Tibial nerve (tissue), 4 donors: ENCODE measurements at regions not wholly inside any gene's neighbourhood (a gene's known extent, or its start where the extent isn't known, plus 50 kb on each side); places are given as distances from the start of the nearest gene placed in this dataset. TPM values are rescaled to one million over a fixed set of nuclear protein-coding genes. Genes with fewer than 3 reads are reported as not detected.

Experiments
- DNase-seq, 2 donors: peaks; one replicate each; pipeline ENCODE4 v3.0.0-alpha.2; 2019; ENCODE audit warnings: low spot score in 2 of 2
- H3K27ac ChIP-seq, 4 donors: fragments of 200-600 bp; sonication (generic) in 3 of 4; one replicate each; pipeline ENCODE4 v1.5.1; 2017 to 2019; ENCODE audit warnings: mild to moderate bottlenecking in 1 of 4
- H3K27me3 ChIP-seq, 2 donors: fragments of 200-600 bp; sonication (generic) in 1 of 2; one replicate each; pipeline versions ENCODE4 v1.5.1 to v1.6.0; 2017 to 2019
- H3K36me3 ChIP-seq, 3 donors: fragments of 200-600 bp; sonication (generic); one replicate each; pipeline ENCODE4 v1.5.1; 2018 to 2019
- H3K4me1 ChIP-seq, 4 donors: fragments of 200-600 bp; sonication (generic) in 3 of 4; one replicate each; pipeline ENCODE4 v1.5.1; 2017 to 2019
- H3K4me3 ChIP-seq, 4 donors: fragments of 200-600 bp; sonication (generic) in 3 of 4; one replicate each; pipeline ENCODE4 v1.5.1; 2017 to 2019; ENCODE audit warnings: mild to moderate bottlenecking in 1 of 4, moderate library complexity in 1 of 4
- H3K9me3 ChIP-seq, 4 donors: fragments of 200-600 bp; sonication (generic) in 3 of 4; one replicate each; pipeline ENCODE4 v1.5.1; 2017 to 2019
- EP300 ChIP-seq, 2 donors: sonication (generic); formaldehyde crosslinking; IDR thresholded peaks; one replicate each; pipeline ENCODE4 v1.6.1; 2017; ENCODE audit warnings: antibody characterized with exemption in 2 of 2, mild to moderate bottlenecking in 1 of 2
- POLR2A ChIP-seq, 2 donors: fragments of 450-650 bp; IDR thresholded peaks; one replicate each; pipeline ENCODE4 v1.6.1; 2017; ENCODE audit warnings: antibody characterized with exemption in 2 of 2, mild to moderate bottlenecking in 2 of 2, moderate library complexity in 2 of 2
- WGBS, 2 donors: methylation state at CpG; one replicate each; pipeline ENCODE4 v1.1.5; 2018; 5-methylcytosine and 5-hydroxymethylcytosine counted together
- small RNA-seq: library from RNA; depleted of rRNA; stranded (forward); fragments of <200 nt; gene quantifications from one replicate; pipeline ENCODE3, GENCODE V24; 2016
- TF ChIP-seq, protein P1 (sequence below), 5 experiments: fragments of 200-600 bp in 3 of 5; fragments of 450-650 bp in 2 of 5; sonication (generic) in 3 of 5; IDR thresholded peaks; one replicate each; pipeline ENCODE4 v1.5.1; 2016 to 2019; ENCODE audit warnings: antibody characterized with exemption in 5 of 5, mild to moderate bottlenecking in 3 of 5, moderate library complexity in 2 of 5

DNA sequence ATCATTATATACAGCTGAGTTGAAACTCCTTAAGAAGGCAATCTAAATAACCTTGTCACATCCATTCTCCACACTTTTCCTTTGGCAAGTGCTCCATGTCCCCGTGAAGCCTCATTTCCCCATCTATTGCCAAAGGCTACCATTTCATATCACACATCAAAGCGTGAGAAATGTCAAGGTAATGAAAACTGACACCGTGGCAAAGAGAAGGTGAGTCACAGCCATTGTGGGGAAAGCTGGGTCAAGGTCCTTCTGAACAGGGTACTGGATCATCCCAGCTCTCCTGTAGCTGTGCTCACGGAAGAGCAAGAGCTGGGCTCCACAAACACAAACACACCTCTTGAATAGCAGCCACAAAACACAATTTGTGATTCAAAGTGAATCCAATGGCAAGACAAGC, 58.2 kb upstream of the REG3G start:
- Histone ChIP-seq H3K4me3 (no peak overlapping the region), H3K36me3 (no peaks in the 10 kb centered on the region), H3K4me1 (no peaks in the 10 kb centered on the region), H3K9me3 (no peaks in the 10 kb centered on the region), H3K27ac (no peak overlapping the region), H3K27me3 (no peaks in the 10 kb centered on the region)
- 58 to 74% methylated on average over 4 of the region's 4 CpGs for WGBS, 2 donors
- DNase-seq = no peak
- TF ChIP-seq EP300 (IDR thresholded peaks at IDR 0.05) = no peak

DNA sequence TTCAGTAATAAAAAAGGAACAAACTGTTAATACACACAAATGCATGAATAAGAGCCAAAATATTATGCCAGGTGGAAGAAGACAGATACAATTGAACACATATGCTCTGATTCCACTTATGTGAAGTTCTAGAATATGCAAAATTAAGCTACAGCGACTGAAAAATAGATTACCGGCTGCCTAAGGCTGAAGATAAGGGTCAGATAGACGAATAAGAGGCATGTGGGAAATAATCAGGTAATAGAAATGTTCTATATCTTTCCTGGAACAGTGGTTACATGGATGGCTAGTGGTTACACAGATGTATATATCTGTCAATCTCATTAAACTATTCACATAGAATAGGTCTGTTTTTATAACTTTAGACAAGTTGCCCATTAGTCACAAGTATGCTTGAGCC, 51.9 kb upstream of the REG3G start:
- Histone ChIP-seq H3K36me3 (no peaks in the 10 kb centered on the region), H3K27ac (no peak overlapping the region), H3K4me1 (no peaks in the 10 kb centered on the region), H3K9me3 (no peaks in the 10 kb centered on the region), H3K4me3 (no peak overlapping the region), H3K27me3 (no peaks in the 10 kb centered on the region)
- 84 to 94% methylated on average over 3 of the region's 3 CpGs for WGBS, 2 donors
- TF ChIP-seq, protein P1, sequence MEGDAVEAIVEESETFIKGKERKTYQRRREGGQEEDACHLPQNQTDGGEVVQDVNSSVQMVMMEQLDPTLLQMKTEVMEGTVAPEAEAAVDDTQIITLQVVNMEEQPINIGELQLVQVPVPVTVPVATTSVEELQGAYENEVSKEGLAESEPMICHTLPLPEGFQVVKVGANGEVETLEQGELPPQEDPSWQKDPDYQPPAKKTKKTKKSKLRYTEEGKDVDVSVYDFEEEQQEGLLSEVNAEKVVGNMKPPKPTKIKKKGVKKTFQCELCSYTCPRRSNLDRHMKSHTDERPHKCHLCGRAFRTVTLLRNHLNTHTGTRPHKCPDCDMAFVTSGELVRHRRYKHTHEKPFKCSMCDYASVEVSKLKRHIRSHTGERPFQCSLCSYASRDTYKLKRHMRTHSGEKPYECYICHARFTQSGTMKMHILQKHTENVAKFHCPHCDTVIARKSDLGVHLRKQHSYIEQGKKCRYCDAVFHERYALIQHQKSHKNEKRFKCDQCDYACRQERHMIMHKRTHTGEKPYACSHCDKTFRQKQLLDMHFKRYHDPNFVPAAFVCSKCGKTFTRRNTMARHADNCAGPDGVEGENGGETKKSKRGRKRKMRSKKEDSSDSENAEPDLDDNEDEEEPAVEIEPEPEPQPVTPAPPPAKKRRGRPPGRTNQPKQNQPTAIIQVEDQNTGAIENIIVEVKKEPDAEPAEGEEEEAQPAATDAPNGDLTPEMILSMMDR (IDR thresholded peaks at IDR 0.05) = no peak
- TF ChIP-seq POLR2A (IDR thresholded peaks at IDR 0.05) (no peak), EP300 (IDR thresholded peaks at IDR 0.05) (no peak)
- no peak for DNase-seq

Small RNA genes lying in the stretch of these regions (small RNA-seq; reads per million reads assigned to genes)
- gene RNU6-812P = not detected
- gene RNU6-827P = not detected
